Thyroid gland (tissue), 4 donors: ENCODE measurements at regions not wholly inside any gene's neighbourhood (a gene's known extent, or its start where the extent isn't known, plus 50 kb on each side); places are given as distances from the start of the nearest gene placed in this dataset.

ENCODE experiments used
- CTCF ChIP-seq, 6 experiments: fragments of 200-600 bp in 3 of 6; fragments of 450-650 bp in 3 of 6; sonication (generic) in 3 of 6; IDR thresholded peaks; one replicate each; pipeline ENCODE4 v1.5.1; 2016 to 2019; ENCODE audit warnings: antibody characterized with exemption in 6 of 6, mild to moderate bottlenecking in 2 of 6, inconsistent platforms in 1 of 6, moderate library complexity in 1 of 6
- POLR2A ChIP-seq, 2 donors: fragments of 450-650 bp; IDR thresholded peaks; one replicate each; pipeline ENCODE4 v1.6.1; 2017; ENCODE audit warnings: antibody characterized with exemption in 2 of 2, mild to moderate bottlenecking in 2 of 2, moderate library complexity in 1 of 2

- TF ChIP-seq CTCF (IDR thresholded peaks at IDR 0.05) (no peak), POLR2A (IDR thresholded peaks at IDR 0.05) (no peak)
Measured at GRCh38 chr2:161029321-161029720, 130.9 kb upstream of the TANK start.
